SK-N-SH (cell line): ENCODE measurements at regions not wholly inside any gene's neighbourhood (a gene's known extent, or its start where the extent isn't known, plus 50 kb on each side); places are given as distances from the start of the nearest gene placed in this dataset.

ENCODE experiments used
- CTCF ChIA-PET: fragments of 300-600, 350-600 bp; formaldehyde crosslinking; extraction: SDS; loops from one replicate; lab custom pipeline; 2021; lab: Yijun Ruan, JAX
- POLR2A ChIA-PET: fragments of 350-600 bp; sonication (Branson Sonifier 250); formaldehyde crosslinking; extraction: SDS; loops from one replicate; lab custom pipeline; 2020; ENCODE audit warnings: antibody characterized with exemption, inconsistent platforms; lab: Yijun Ruan, JAX
- DNase-seq: peaks from one replicate; pipeline ENCODE4 v3.0.0; 2012
- H2AFZ ChIP-seq: fragments of 200-600 bp; sonication (generic); 2 replicates; pipeline ENCODE4 v1.8.1; 2016; ENCODE audit warnings: antibody characterized with exemption, mild to moderate bottlenecking, low read depth
- H3F3A ChIP-seq: fragments of 200-600 bp; sonication (generic); replicated peaks from 2 replicates; pipeline ENCODE3; 2016; ENCODE audit warnings: antibody characterized with exemption, mild to moderate bottlenecking; ENCODE audit not compliant: insufficient read depth
- H3K27ac ChIP-seq, 2 experiments: fragments of 200-500 bp in 1 of 2; fragments of 200-600 bp in 1 of 2; sonication (Bioruptor generic) in 1 of 2; sonication (generic), shearing (Covaris generic) in 1 of 2; 2 replicates each; pipeline versions ENCODE4 v1.5.1 to v1.6.1; 2014 to 2016; ENCODE audit warnings: low read depth in 2 of 2, inconsistent platforms in 1 of 2, low read length in 1 of 2, mild to moderate bottlenecking in 1 of 2, mixed read lengths in 1 of 2
- H3K27me3 ChIP-seq: fragments of 200-600 bp; sonication (generic), shearing (Covaris generic); 2 replicates; pipeline ENCODE4 v1.6.1; 2016; ENCODE audit warnings: mixed run types; ENCODE audit not compliant: insufficient read depth
- H3K36me3 ChIP-seq, 2 experiments: fragments of 200-500 bp in 1 of 2; fragments of 200-600 bp in 1 of 2; sonication (Bioruptor generic) in 1 of 2; sonication (generic) in 1 of 2; replicated peaks in 1 of 2; 2 replicates each; pipeline versions ENCODE3 to v1.5.1; 2014 to 2016; ENCODE audit warnings: low read length in 1 of 2, mild to moderate bottlenecking in 1 of 2; ENCODE audit not compliant: insufficient read depth in 2 of 2, control insufficient read depth in 1 of 2
- H3K4me1 ChIP-seq, 2 experiments: fragments of 200-500 bp in 1 of 2; fragments of 200-600 bp in 1 of 2; sonication (Bioruptor generic) in 1 of 2; sonication (generic), shearing (Covaris generic) in 1 of 2; 2 replicates each; pipeline versions ENCODE4 v1.5.1 to v1.6.1; 2014 to 2016; ENCODE audit warnings: low read depth in 1 of 2, low read length in 1 of 2, mixed run types in 1 of 2; ENCODE audit not compliant: insufficient read depth in 2 of 2, control insufficient read depth in 1 of 2
- H3K4me2 ChIP-seq: fragments of 200-600 bp; sonication (generic), shearing (Covaris generic); 2 replicates; pipeline ENCODE4 v1.6.1; 2017; ENCODE audit warnings: mixed run types
- H3K4me3 ChIP-seq, 2 experiments: fragments of 200-500 bp in 1 of 2; fragments of 200-600 bp in 1 of 2; sonication (Bioruptor generic) in 1 of 2; sonication (generic), shearing (Covaris generic) in 1 of 2; 2 replicates each; pipeline versions ENCODE4 v1.5.1 to v1.8.1; 2014 to 2016; ENCODE audit warnings: low read depth in 2 of 2, inconsistent platforms in 1 of 2, low read length in 1 of 2, mild to moderate bottlenecking in 1 of 2, mixed read lengths in 1 of 2, moderate library complexity in 1 of 2
- H3K79me2 ChIP-seq: fragments of 200-600 bp; sonication (generic); 2 replicates; pipeline ENCODE4 v1.8.1; 2017; ENCODE audit warnings: mild to moderate bottlenecking; ENCODE audit not compliant: insufficient read depth
- H3K9ac ChIP-seq: fragments of 200-600 bp; sonication (generic); 2 replicates; pipeline ENCODE4 v1.6.1; 2017; ENCODE audit warnings: mixed run types
- H3K9me2 ChIP-seq: fragments of 200-600 bp; sonication (generic); 2 replicates; pipeline ENCODE4 v1.6.1; 2017; ENCODE audit warnings: mixed run types
- H3K9me3 ChIP-seq: fragments of 200-600 bp; sonication (generic); 2 replicates; pipeline ENCODE4 v1.6.1; 2017; ENCODE audit warnings: mixed run types, mild to moderate bottlenecking, moderate library complexity
- H4K20me1 ChIP-seq: fragments of 200-600 bp; sonication (generic); 2 replicates; pipeline ENCODE4 v1.6.1; 2017; ENCODE audit warnings: mild to moderate bottlenecking, mixed run types; ENCODE audit not compliant: insufficient read depth
- CHD2 ChIP-seq: fragments of 150-350 bp; IDR thresholded peaks from 2 replicates; pipeline ENCODE4 v1.6.1; 2018; ENCODE audit warnings: low read length; ENCODE audit not compliant: partially characterized antibody
- FOXM1 ChIP-seq: IDR thresholded peaks from 2 replicates; pipeline ENCODE4 v1.4.0; 2012; ENCODE audit warnings: low read depth, mild to moderate bottlenecking
- GATA2 ChIP-seq: sonication (generic); formaldehyde crosslinking; IDR thresholded peaks from 2 replicates; pipeline ENCODE4 v1.5.0; 2020; ENCODE audit warnings: mild to moderate bottlenecking, missing genetic modification reagents
- POLR2AphosphoS5 ChIP-seq: IDR thresholded peaks from 2 replicates; pipeline ENCODE4 v1.6.1; 2012; ENCODE audit warnings: low read depth, low read length
- RAD21 ChIP-seq: IDR thresholded peaks from 2 replicates; pipeline ENCODE4 v1.6.1; 2012; ENCODE audit warnings: mild to moderate bottlenecking, low read length
- RFX5 ChIP-seq: IDR thresholded peaks from 2 replicates; pipeline ENCODE4 v1.6.1; 2012; ENCODE audit warnings: mild to moderate bottlenecking, improper control_type of control experiment, low read length
- RXRA ChIP-seq: IDR thresholded peaks from 2 replicates; pipeline ENCODE4 v1.4.0; 2012; ENCODE audit warnings: low read depth, mild to moderate bottlenecking, borderline replicate concordance
- TAF1 ChIP-seq: IDR thresholded peaks from 2 replicates; pipeline ENCODE4 v1.6.1; 2012; ENCODE audit warnings: low read depth, mild to moderate bottlenecking, low read length, moderate library complexity, borderline replicate concordance
- TCF12 ChIP-seq: IDR thresholded peaks from 2 replicates; pipeline ENCODE4 v1.4.0; 2012
- WGBS: methylation state at CpG from one replicate; pipeline ENCODE4 v1.1.6; 2017; ENCODE audit warnings: low lambda C conversion rate; 5-methylcytosine and 5-hydroxymethylcytosine counted together
- TF ChIP-seq, protein P1 (sequence below): fragments of 150-350 bp; IDR thresholded peaks from 2 replicates; pipeline ENCODE4 v1.6.1; 2016; ENCODE audit warnings: mild to moderate bottlenecking, low read depth, low read length
- TF ChIP-seq, protein P2 (sequence below): IDR thresholded peaks from 2 replicates; pipeline ENCODE4 v1.4.0; 2012; ENCODE audit warnings: low read depth, borderline replicate concordance
- TF ChIP-seq, protein P3 (sequence below): IDR thresholded peaks from 2 replicates; pipeline ENCODE4 v1.6.1; 2012; ENCODE audit warnings: mild to moderate bottlenecking, low read depth, low read length, moderate library complexity

DNA sequence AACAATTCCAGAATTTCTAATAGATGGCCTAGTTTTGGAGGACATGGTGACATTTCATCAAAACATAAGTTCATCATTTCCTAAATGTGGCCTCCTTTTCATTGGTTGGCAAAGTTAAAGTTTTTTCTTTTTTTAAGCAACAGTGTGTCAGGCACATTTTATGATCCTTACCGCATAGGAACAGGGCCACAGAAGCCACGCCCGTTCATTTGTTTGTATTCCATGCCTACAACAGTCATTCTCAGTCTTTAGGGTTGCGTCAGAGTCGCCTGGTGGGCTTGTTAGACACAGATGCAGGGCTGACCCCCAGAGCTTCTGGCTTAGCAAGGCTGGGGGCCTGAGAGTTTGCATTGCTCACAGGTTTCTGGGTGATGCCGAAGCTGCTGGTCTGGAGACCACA lies 130.2 kb downstream of the HSD17B3 start:
- Histone ChIP-seq H3K27me3 (no peaks in the 10 kb centered on the region), H3K36me3 (no peaks in the 10 kb centered on the region), H3K9me2 (no peaks in the 10 kb centered on the region), H3K27ac (no peak overlapping the region), H3K4me2 (no peak overlapping the region), H3K9ac (no peak overlapping the region)
- TF ChIP-seq POLR2AphosphoS5 (no peak), TCF12 (no peak), RAD21 (no peak), CHD2 (no peak), GATA2 (CRISPR knock-in tag) (no peak)
- TF ChIP-seq, protein P1, sequence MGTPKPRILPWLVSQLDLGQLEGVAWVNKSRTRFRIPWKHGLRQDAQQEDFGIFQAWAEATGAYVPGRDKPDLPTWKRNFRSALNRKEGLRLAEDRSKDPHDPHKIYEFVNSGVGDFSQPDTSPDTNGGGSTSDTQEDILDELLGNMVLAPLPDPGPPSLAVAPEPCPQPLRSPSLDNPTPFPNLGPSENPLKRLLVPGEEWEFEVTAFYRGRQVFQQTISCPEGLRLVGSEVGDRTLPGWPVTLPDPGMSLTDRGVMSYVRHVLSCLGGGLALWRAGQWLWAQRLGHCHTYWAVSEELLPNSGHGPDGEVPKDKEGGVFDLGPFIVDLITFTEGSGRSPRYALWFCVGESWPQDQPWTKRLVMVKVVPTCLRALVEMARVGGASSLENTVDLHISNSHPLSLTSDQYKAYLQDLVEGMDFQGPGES, result no peak
- TF ChIP-seq, protein P2, sequence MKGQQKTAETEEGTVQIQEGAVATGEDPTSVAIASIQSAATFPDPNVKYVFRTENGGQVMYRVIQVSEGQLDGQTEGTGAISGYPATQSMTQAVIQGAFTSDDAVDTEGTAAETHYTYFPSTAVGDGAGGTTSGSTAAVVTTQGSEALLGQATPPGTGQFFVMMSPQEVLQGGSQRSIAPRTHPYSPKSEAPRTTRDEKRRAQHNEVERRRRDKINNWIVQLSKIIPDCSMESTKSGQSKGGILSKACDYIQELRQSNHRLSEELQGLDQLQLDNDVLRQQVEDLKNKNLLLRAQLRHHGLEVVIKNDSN, result no peak
- TF ChIP-seq, protein P3, sequence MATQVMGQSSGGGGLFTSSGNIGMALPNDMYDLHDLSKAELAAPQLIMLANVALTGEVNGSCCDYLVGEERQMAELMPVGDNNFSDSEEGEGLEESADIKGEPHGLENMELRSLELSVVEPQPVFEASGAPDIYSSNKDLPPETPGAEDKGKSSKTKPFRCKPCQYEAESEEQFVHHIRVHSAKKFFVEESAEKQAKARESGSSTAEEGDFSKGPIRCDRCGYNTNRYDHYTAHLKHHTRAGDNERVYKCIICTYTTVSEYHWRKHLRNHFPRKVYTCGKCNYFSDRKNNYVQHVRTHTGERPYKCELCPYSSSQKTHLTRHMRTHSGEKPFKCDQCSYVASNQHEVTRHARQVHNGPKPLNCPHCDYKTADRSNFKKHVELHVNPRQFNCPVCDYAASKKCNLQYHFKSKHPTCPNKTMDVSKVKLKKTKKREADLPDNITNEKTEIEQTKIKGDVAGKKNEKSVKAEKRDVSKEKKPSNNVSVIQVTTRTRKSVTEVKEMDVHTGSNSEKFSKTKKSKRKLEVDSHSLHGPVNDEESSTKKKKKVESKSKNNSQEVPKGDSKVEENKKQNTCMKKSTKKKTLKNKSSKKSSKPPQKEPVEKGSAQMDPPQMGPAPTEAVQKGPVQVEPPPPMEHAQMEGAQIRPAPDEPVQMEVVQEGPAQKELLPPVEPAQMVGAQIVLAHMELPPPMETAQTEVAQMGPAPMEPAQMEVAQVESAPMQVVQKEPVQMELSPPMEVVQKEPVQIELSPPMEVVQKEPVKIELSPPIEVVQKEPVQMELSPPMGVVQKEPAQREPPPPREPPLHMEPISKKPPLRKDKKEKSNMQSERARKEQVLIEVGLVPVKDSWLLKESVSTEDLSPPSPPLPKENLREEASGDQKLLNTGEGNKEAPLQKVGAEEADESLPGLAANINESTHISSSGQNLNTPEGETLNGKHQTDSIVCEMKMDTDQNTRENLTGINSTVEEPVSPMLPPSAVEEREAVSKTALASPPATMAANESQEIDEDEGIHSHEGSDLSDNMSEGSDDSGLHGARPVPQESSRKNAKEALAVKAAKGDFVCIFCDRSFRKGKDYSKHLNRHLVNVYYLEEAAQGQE, result no peak
- TF ChIP-seq, all 33 proteins: peak for 0
- Histone ChIP-seq H3K4me1 (peaks cover 0 to 3% of the 10 kb centered on the region in 2 experiments; a peak in 1 of 4 replicates), H4K20me1 (no peaks in the 10 kb centered on the region), H3K79me2 (no peaks in the 10 kb centered on the region), H3K9me3 (no peaks in the 10 kb centered on the region), H2AFZ (no peak overlapping the region), H3K4me3 (no peak overlapping the region), H3F3A (no peaks in the 10 kb centered on the region)
- no peak for DNase-seq
- CTCF ChIA-PET, result interaction anchor here (0.6 kb wide), 1 partner anchor 57 kb away, joined by 4 read pairs; no protein-coding TSS in a partner anchor
- 42% methylated on average over 6 of the region's 6 CpGs for WGBS
- POLR2A ChIA-PET, result no interaction called here

DNA sequence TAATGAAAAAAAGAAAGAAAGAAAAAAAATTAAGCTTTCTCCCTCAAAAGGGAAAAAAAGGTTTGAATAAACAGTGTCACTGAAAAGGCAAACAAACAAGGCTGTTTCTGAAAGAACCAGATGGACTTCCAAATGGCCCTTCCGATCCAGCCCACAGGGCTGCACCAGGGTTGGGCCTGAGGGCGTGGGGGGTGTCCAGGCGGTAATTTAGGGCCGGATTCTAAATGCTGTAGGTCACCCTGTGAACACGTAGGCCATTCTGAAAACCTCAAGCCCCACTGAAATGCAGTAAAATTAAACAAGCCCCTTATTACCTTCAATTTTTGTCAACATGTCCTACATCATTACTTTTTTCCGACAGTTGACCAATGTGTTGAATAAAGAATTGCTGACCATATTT lies 132.1 kb downstream of the HSD17B3 start:
- 44% methylated on average over 6 of the region's 6 CpGs for WGBS
- no peak for TF ChIP-seq RFX5
- no peak for TF ChIP-seq TAF1
- no peak for TF ChIP-seq RXRA
- no peak for TF ChIP-seq FOXM1
- TF ChIP-seq, all 33 proteins: peak for 0
- CTCF ChIA-PET, result no interaction called here

More for the DNA sequence above, 132.1 kb downstream of the HSD17B3 start:
- no peak overlapping the region for H3K4me3 ChIP-seq
- H3K9ac ChIP-seq, result no peak overlapping the region
- no peak overlapping the region for H3K4me2 ChIP-seq
- H3K27ac ChIP-seq, result no peak overlapping the region
- peaks cover 0 to 3% of the 10 kb centered on the region in 2 experiments; a peak in 1 of 4 replicates for H3K4me1 ChIP-seq
- no peaks in the 10 kb centered on the region for H3K9me2 ChIP-seq
- no peaks in the 10 kb centered on the region for H3K27me3 ChIP-seq
- POLR2A ChIA-PET, result no interaction called here
- H4K20me1 ChIP-seq, result no peaks in the 10 kb centered on the region
- H3K79me2 ChIP-seq, result no peaks in the 10 kb centered on the region
- H3K9me3 ChIP-seq, result no peaks in the 10 kb centered on the region
- peak; percentile 40 for DNase-seq
- no peak overlapping the region for H2AFZ ChIP-seq
- no peaks in the 10 kb centered on the region for H3K36me3 ChIP-seq
- no peaks in the 10 kb centered on the region for H3F3A ChIP-seq
